GM18499 (cell line): ENCODE measurements at regions not wholly inside any gene's neighbourhood (a gene's known extent, or its start where the extent isn't known, plus 50 kb on each side); places are given as distances from the start of the nearest gene placed in this dataset.

ENCODE experiments used
- ATAC-seq: cut with Tn5 transposase; IDR thresholded peaks from one replicate; pipeline ENCODE4 v1.9.1; 2021; ENCODE audit warnings: moderate number of reproducible peaks; ENCODE audit not compliant: insufficient read depth, unreplicated experiment

- ATAC-seq = no peak
Observed at GRCh38 chr3:1010228-1010627, 82.6 kb upstream of the CNTN6 start.

GRCh38 chr3:1015826-1016225, 77.0 kb upstream of the CNTN6 start:
- ATAC-seq = no peak

- ATAC-seq = no peak
Observed at GRCh38 chr3:1017870-1018269, 75.0 kb upstream of the CNTN6 start.

GRCh38 chr3:1019157-1019556, 73.7 kb upstream of the CNTN6 start:
- no peak for ATAC-seq

GRCh38 chr3:1026395-1026794, 66.4 kb upstream of the CNTN6 start:
- ATAC-seq = no peak

- ATAC-seq = no peak
Observed at GRCh38 chr3:1036207-1036826, 56.5 kb upstream of the CNTN6 start.

- ATAC-seq = no peak
Observed at GRCh38 chr3:1037631-1038030, 55.2 kb upstream of the CNTN6 start.
